AG09309 (cell line): ENCODE measurements at regions not wholly inside any gene's neighbourhood (a gene's known extent, or its start where the extent isn't known, plus 50 kb on each side); places are given as distances from the start of the nearest gene placed in this dataset.

Experiments
- DNase-seq: peaks from one replicate; pipeline ENCODE4 v3.0.0-alpha.2; 2010; ENCODE audit warnings: low read depth
- H3K4me3 ChIP-seq: 2 replicates; pipeline ENCODE4 v1.5.1; 2011; ENCODE audit warnings: mild to moderate bottlenecking, low read depth, low read length, moderate library complexity; ENCODE audit not compliant: control insufficient read depth
- CTCF ChIP-seq: IDR thresholded peaks from 2 replicates; pipeline ENCODE4 v1.5.1; 2011; ENCODE audit warnings: mild to moderate bottlenecking, low read depth, low read length, inconsistent platforms; ENCODE audit not compliant: insufficient read depth, control insufficient read depth; ENCODE audit errors: missing control alignments

GRCh38 chr10:107809889-107810288, 645.4 kb upstream of the SORCS1 start:
- no peak for DNase-seq
- no peak overlapping the region for H3K4me3 ChIP-seq
- TF ChIP-seq CTCF = no peak

GRCh38 chr10:107807836-107808235, 643.3 kb upstream of the SORCS1 start:
- DNase-seq = no peak
- TF ChIP-seq CTCF = no peak
- no peak overlapping the region for H3K4me3 ChIP-seq

- TF ChIP-seq CTCF = no peak
- no peak for DNase-seq
- H3K4me3 ChIP-seq = no peak overlapping the region
These were observed 641.5 kb upstream of the SORCS1 start for GRCh38 chr10:107806026-107806425.

GRCh38 chr10:107803546-107803945, 639.0 kb upstream of the SORCS1 start:
- no peak for TF ChIP-seq CTCF
- no peak overlapping the region for H3K4me3 ChIP-seq
- no peak for DNase-seq

GRCh38 chr10:107800061-107800460, 635.6 kb upstream of the SORCS1 start:
- no peak overlapping the region for H3K4me3 ChIP-seq
- DNase-seq = no peak
- TF ChIP-seq CTCF = no peak

- H3K4me3 ChIP-seq = no peak overlapping the region
- TF ChIP-seq CTCF = no peak
- DNase-seq = no peak
These were observed 625.8 kb upstream of the SORCS1 start for GRCh38 chr10:107790271-107790670.

GRCh38 chr10:107771066-107771465, 606.6 kb upstream of the SORCS1 start:
- TF ChIP-seq CTCF = no peak
- no peak for DNase-seq
- H3K4me3 ChIP-seq = no peak overlapping the region
